Mesenchymal stem cell (in vitro differentiated cells and primary cell): ENCODE measurements at regions not wholly inside any gene's neighbourhood (a gene's known extent, or its start where the extent isn't known, plus 50 kb on each side); places are given as distances from the start of the nearest gene placed in this dataset.
"Not testable (repeated sequence)": the region's sequence is repeated elsewhere in the genome, so short reads cannot be mapped to it uniquely, and the experiment has no call there.

ENCODE experiments used
- DNase-seq: peaks from one replicate; pipeline ENCODE4 v3.0.0-alpha.2; 2013
- H2AFZ ChIP-seq: one replicate; pipeline ENCODE4 v1.6.1; 2013; ENCODE audit warnings: low read depth, mild to moderate bottlenecking, control low read depth, inconsistent platforms, low read length, moderate library complexity
- H2AK5ac ChIP-seq: 2 replicates; pipeline ENCODE4 v1.6.1; 2013; ENCODE audit warnings: low read length, moderate library complexity, mild to moderate bottlenecking, inconsistent platforms; ENCODE audit not compliant: severe bottlenecking
- H2BK120ac ChIP-seq: one replicate; pipeline ENCODE4 v1.6.1; 2013; ENCODE audit warnings: low read depth, mild to moderate bottlenecking, inconsistent platforms, low read length, moderate library complexity
- H2BK12ac ChIP-seq, 2 experiments: one replicate each; pipeline ENCODE4 v1.6.1; 2013; ENCODE audit warnings: inconsistent platforms in 2 of 2, low read length in 2 of 2, mild to moderate bottlenecking in 2 of 2, moderate library complexity in 2 of 2, control low read depth in 1 of 2
- H2BK15ac ChIP-seq: one replicate; pipeline ENCODE4 v1.6.1; 2013; ENCODE audit warnings: mild to moderate bottlenecking, low read depth, inconsistent platforms; ENCODE audit not compliant: poor library complexity, severe bottlenecking
- H2BK5ac ChIP-seq: 2 replicates; pipeline ENCODE4 v1.6.1; 2013; ENCODE audit warnings: low read depth, mild to moderate bottlenecking, low read length, control low read depth, inconsistent platforms; ENCODE audit not compliant: poor library complexity, severe bottlenecking
- H3K14ac ChIP-seq, 2 experiments: one replicate each; pipeline ENCODE4 v1.6.1; 2013; ENCODE audit warnings: inconsistent platforms in 2 of 2, low read length in 2 of 2, control low read depth in 1 of 2, mild to moderate bottlenecking in 1 of 2, moderate library complexity in 1 of 2
- H3K18ac ChIP-seq, 2 experiments: one replicate each; pipeline ENCODE4 v1.6.1; 2013; ENCODE audit warnings: inconsistent platforms in 2 of 2, low read length in 2 of 2, control low read depth in 1 of 2, low read depth in 1 of 2, mild to moderate bottlenecking in 1 of 2
- H3K23ac ChIP-seq, 2 experiments: one replicate each; pipeline ENCODE4 v1.6.1; 2013; ENCODE audit warnings: inconsistent platforms in 2 of 2, low read length in 2 of 2, mild to moderate bottlenecking in 2 of 2, moderate library complexity in 2 of 2, control low read depth in 1 of 2
- H3K27ac ChIP-seq: 2 replicates; pipeline ENCODE4 v1.5.1; 2013; ENCODE audit warnings: mild to moderate bottlenecking, moderate library complexity, low read length, control low read depth, inconsistent platforms; ENCODE audit not compliant: poor library complexity, severe bottlenecking
- H3K27me3 ChIP-seq, 2 experiments: 2 replicates each; pipeline versions ENCODE4 v1.6.1 to v1.7.0; 2013; ENCODE audit warnings: low read length in 2 of 2, mild to moderate bottlenecking in 2 of 2, moderate library complexity in 2 of 2, control low read depth in 1 of 2, inconsistent platforms in 1 of 2; ENCODE audit not compliant: control insufficient read depth in 1 of 2, insufficient read depth in 1 of 2
- H3K36me3 ChIP-seq, 2 experiments: 2 replicates each; pipeline versions ENCODE4 v1.6.1 to v1.7.0; 2013; ENCODE audit warnings: low read length in 2 of 2, control low read depth in 1 of 2, inconsistent platforms in 1 of 2, low read depth in 1 of 2, mild to moderate bottlenecking in 1 of 2; ENCODE audit not compliant: insufficient read depth in 2 of 2, control insufficient read depth in 1 of 2
- H3K4ac ChIP-seq, 2 experiments: one replicate each; pipeline ENCODE4 v1.6.1; 2013; ENCODE audit warnings: inconsistent platforms in 2 of 2, low read length in 2 of 2, mild to moderate bottlenecking in 2 of 2, moderate library complexity in 2 of 2, control low read depth in 1 of 2, low read depth in 1 of 2
- H3K4me1 ChIP-seq: 2 replicates; pipeline ENCODE4 v1.6.1; 2013; ENCODE audit warnings: low read depth, low read length, control low read depth; ENCODE audit not compliant: control insufficient read depth, insufficient read depth
- H3K4me2 ChIP-seq: 2 replicates; pipeline ENCODE4 v1.6.1; 2013; ENCODE audit warnings: low read length, mild to moderate bottlenecking, inconsistent platforms; ENCODE audit not compliant: poor library complexity, severe bottlenecking
- H3K4me3 ChIP-seq, 2 experiments: 2 replicates each; pipeline versions ENCODE4 v1.5.1 to v1.7.0; 2013; ENCODE audit warnings: low read length in 2 of 2, mild to moderate bottlenecking in 2 of 2, control low read depth in 1 of 2, low read depth in 1 of 2; ENCODE audit not compliant: insufficient read depth in 1 of 2
- H3K79me1 ChIP-seq: replicated peaks from 2 replicates; pipeline ENCODE4 v1.6.1; 2013; ENCODE audit warnings: mild to moderate bottlenecking, control low read depth, low read length, inconsistent platforms; ENCODE audit not compliant: poor library complexity, severe bottlenecking
- H3K9ac ChIP-seq: 2 replicates; pipeline ENCODE4 v1.7.0; 2013; ENCODE audit warnings: mild to moderate bottlenecking, low read length, moderate library complexity
- H3K9me3 ChIP-seq: 2 replicates; pipeline ENCODE4 v1.7.0; 2013; ENCODE audit warnings: mild to moderate bottlenecking, low read length; ENCODE audit not compliant: control insufficient read depth
- H4K8ac ChIP-seq: one replicate; pipeline ENCODE4 v1.6.1; 2013; ENCODE audit warnings: inconsistent platforms, mild to moderate bottlenecking, low read length, moderate library complexity
- H4K91ac ChIP-seq: one replicate; pipeline ENCODE4 v1.6.1; 2013; ENCODE audit warnings: mild to moderate bottlenecking, low read length, inconsistent platforms
- WGBS: methylation state at CpG from one replicate; pipeline ENCODE4 v1.1.7; 2013; ENCODE audit warnings: mixed read lengths; 5-methylcytosine and 5-hydroxymethylcytosine counted together

GRCh38 chr1:71295350-71295749 lies 214.5 kb upstream of the ZRANB2 start:
- no peaks in the 10 kb centered on the region for H3K36me3 ChIP-seq
- no peaks in the 10 kb centered on the region for H3K9me3 ChIP-seq
- no peak overlapping the region for H3K14ac ChIP-seq
- no peak overlapping the region for H3K4ac ChIP-seq
- WGBS, result 37% methylated on average over 2 of the region's 3 CpGs
- H3K27me3 ChIP-seq, result no peaks in the 10 kb centered on the region
- H2BK12ac ChIP-seq, result no peak overlapping the region
- no peak overlapping the region for H4K91ac ChIP-seq
- no peak overlapping the region for H2BK15ac ChIP-seq
- no peak overlapping the region for H3K4me2 ChIP-seq
- no peak overlapping the region for H3K9ac ChIP-seq
- no peak overlapping the region for H3K4me3 ChIP-seq
- H4K8ac ChIP-seq, result no peak overlapping the region
- H2BK120ac ChIP-seq, result no peak overlapping the region
- no peak overlapping the region for H2BK5ac ChIP-seq
- H3K27ac ChIP-seq, result no peak overlapping the region
- no peak overlapping the region for H3K18ac ChIP-seq
- no peaks in the 10 kb centered on the region for H3K4me1 ChIP-seq
- no peak overlapping the region for H2AK5ac ChIP-seq
- H3K23ac ChIP-seq, result no peak overlapping the region
- no peak for DNase-seq
- no peaks in the 10 kb centered on the region for H3K79me1 ChIP-seq
- H2AFZ ChIP-seq, result no peak overlapping the region

- no peaks in the 10 kb centered on the region for H3K4me1 ChIP-seq
- no peak overlapping the region for H2BK15ac ChIP-seq
- H3K27me3 ChIP-seq, result no peaks in the 10 kb centered on the region
- no peak overlapping the region for H2BK12ac ChIP-seq
- H3K14ac ChIP-seq, result no peak overlapping the region
- H3K4me2 ChIP-seq, result no peak overlapping the region
- no peak overlapping the region for H2BK120ac ChIP-seq
- H3K23ac ChIP-seq, result no peak overlapping the region
- H3K4ac ChIP-seq, result no peak overlapping the region
- H3K27ac ChIP-seq, result no peak overlapping the region
- no peak overlapping the region for H2AK5ac ChIP-seq
- H3K9ac ChIP-seq, result no peak overlapping the region
- H3K9me3 ChIP-seq, result no peaks in the 10 kb centered on the region
- no peak overlapping the region for H2BK5ac ChIP-seq
- H3K4me3 ChIP-seq, result no peak overlapping the region
- no peak overlapping the region for H4K91ac ChIP-seq
- no peak overlapping the region for H4K8ac ChIP-seq
- H2AFZ ChIP-seq, result no peak overlapping the region
- H3K18ac ChIP-seq, result no peak overlapping the region
- H3K79me1 ChIP-seq, result no peaks in the 10 kb centered on the region
- no peaks in the 10 kb centered on the region for H3K36me3 ChIP-seq
- WGBS, result 46% methylated on average over 5 of the region's 5 CpGs
- DNase-seq, result no peak
Measured at GRCh38 chr1:71294178-71294577, 213.3 kb upstream of the ZRANB2 start.

GRCh38 chr1:71292203-71292602 lies 211.4 kb upstream of the ZRANB2 start:
- Histone ChIP-seq H2BK120ac (no peak overlapping the region), H4K91ac (no peak overlapping the region), H3K4me2 (no peak overlapping the region), H3K79me1 (no peaks in the 10 kb centered on the region), H3K9me3 (no peaks in the 10 kb centered on the region), H4K8ac (no peak overlapping the region), H2BK15ac (no peak overlapping the region), H2BK5ac (no peak overlapping the region), H3K9ac (no peak overlapping the region), H3K18ac (no peak overlapping the region), H3K23ac (no peak overlapping the region), H3K4me3 (no peak overlapping the region), H3K36me3 (no peaks in the 10 kb centered on the region), H3K27me3 (no peaks in the 10 kb centered on the region), H2BK12ac (no peak overlapping the region), H3K27ac (no peak overlapping the region), H3K4me1 (no peaks in the 10 kb centered on the region), H3K4ac (no peak overlapping the region), H3K14ac (no peak overlapping the region), H2AFZ (no peak overlapping the region), H2AK5ac (no peak overlapping the region)
- 85% methylated on average over 1 of the region's 2 CpGs for WGBS
- DNase-seq, result no peak

GRCh38 chr1:71290506-71291237 lies 209.8 kb upstream of the ZRANB2 start:
- DNase-seq, H3K36me3 ChIP-seq, H3K27ac ChIP-seq, H3K23ac ChIP-seq, H3K4me2 ChIP-seq, H2BK15ac ChIP-seq, H4K91ac ChIP-seq, H2BK12ac ChIP-seq, H4K8ac ChIP-seq, H3K4ac ChIP-seq, H3K79me1 ChIP-seq, H3K18ac ChIP-seq, H2AK5ac ChIP-seq, H3K27me3 ChIP-seq, H3K14ac ChIP-seq, H2BK5ac ChIP-seq, H2BK120ac ChIP-seq, H2AFZ ChIP-seq, H3K9me3 ChIP-seq, H3K4me1 ChIP-seq, H3K9ac ChIP-seq, H3K4me3 ChIP-seq: not testable (repeated sequence)
- WGBS, result 77% methylated on average over 6 of the region's 6 CpGs
